ENCODE measurements at regions not wholly inside any gene's neighbourhood (a gene's known extent, or its start where the extent isn't known, plus 50 kb on each side); places are given as distances from the start of the nearest gene placed in this dataset.
"Not testable (repeated sequence)": the region's sequence is repeated elsewhere in the genome, so short reads cannot be mapped to it uniquely, and the experiment has no call there.

- not testable (repeated sequence) for DNase-seq
Measured at GRCh38 chr6:71007298-71007697, 50.4 kb upstream of the B3GAT2 start.

DNA sequence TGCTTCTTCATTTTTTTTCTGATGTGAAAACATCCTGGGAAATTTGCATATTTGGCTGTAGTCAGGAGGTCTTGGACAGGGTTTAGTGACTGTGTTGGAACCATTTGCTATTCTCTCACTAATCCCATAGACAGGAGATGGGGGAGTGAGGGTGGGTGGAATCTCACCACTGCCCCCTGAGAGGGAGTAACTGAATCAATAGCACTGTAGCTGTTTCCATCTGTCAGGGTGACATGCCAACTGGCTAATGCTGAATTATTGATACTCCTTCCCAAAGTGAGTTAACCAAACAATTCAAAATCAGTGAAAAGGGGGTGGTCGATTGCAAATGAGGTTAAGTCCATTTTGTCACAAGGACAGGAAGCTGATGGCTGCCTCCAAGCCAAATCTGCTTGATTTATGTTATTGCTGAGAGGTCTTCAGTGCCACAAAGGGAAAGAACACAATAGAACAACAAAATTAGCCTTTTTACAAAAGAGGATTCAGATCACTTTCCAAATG lies 55.1 kb upstream of the B3GAT2 start:
- DNase-seq, result no peak

- peak in 7 of 56 donors; percentile 8 to 36 (median 14) for DNase-seq
Measured at GRCh38 chr6:71012866-71013469, 56.1 kb upstream of the B3GAT2 start.

DNA sequence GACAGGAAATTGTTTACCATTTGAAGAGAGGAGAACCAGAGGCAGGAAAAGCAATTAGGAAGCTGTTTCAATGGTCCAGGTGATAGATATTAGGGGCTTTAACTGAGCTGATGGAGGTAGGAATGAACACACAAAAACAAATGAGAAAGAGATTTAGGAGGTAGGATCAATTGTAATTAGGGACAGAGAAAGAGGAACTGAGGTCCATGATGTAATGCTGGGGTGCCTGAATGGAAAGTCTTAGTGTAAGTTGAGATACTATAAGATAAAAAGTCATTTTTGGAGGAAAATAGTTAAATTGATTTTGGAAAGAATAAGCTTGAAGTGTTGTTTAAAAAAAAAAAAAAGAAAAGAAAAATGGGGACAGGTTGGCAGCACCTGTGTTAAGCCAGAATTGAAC lies 58.5 kb upstream of the B3GAT2 start:
- DNase-seq, result no peak

DNA sequence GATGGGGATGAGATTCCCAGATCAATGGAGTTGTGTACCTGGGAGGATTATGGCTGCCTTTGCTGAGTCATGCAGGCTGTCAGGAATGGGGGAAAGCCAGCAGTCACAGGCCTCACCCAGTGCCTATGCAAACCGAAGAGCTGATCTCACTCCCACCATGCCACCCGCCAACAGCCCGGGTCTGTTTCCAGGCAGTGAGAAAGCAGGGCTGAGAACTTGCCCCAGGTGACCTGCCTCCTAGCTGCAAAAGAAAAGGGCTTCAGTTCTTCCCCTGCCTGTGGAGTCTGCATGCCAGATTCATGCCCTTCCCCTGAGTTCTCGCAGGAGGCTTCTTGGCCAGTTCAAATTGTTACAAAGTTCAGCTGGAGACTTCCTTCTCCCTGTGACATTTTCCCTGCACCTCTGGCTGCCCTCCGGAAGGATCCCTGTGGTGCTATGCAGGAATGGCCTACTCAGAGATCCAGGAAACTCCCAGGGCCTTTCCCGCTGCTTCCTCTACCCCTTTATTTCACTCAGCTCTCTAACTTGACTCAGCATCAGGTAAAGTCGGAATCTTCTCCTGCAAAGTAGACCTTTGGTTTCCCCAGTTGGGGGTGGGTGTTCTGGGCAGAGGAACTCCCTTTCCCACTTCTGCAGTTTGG lies 71.5 kb upstream of the B3GAT2 start:
- DNase-seq, result peak in 19 of 56 donors; percentile 10 to 75 (median 40)

DNA sequence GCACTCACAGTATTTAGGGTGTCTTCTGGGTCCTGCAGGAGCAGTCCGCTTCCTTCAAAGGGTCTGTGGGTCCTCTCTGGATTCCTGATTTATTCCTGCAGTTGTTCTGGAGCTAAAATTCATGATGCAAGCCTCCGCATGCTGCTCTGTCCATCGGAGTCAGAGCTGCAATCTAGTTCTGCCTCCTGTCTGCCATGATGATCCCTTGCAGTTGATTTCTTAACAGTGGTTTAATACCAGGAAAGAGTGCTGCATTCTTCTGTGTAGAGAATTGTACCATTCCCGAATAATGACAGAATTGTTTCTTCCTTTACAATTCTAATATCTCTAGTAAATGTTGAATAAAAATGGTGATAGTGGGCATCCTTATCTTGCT lies 72.0 kb upstream of the B3GAT2 start:
- DNase-seq, result no peak

DNA sequence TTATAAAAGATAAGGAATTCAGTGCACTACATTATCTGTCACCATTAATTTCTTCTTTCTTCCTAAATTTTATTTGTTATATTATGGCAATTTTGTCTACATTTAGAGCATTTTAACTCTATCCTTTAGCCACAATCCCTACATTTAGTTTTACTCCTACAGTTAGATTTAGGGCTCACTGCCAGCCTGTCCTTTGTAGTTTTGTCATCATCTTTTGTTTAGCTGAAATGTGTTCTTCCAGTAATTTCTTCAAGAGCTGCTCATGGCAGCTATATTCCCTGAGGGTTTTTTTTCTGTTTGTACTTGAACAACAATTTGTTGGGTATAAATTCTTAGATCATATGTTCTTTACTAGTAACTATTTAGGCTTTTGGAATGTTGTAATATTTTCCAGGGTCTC lies 72.7 kb upstream of the B3GAT2 start:
- no peak for DNase-seq

- no peak for DNase-seq
Measured at GRCh38 chr6:71031912-71032311, 75.1 kb upstream of the B3GAT2 start.

DNA sequence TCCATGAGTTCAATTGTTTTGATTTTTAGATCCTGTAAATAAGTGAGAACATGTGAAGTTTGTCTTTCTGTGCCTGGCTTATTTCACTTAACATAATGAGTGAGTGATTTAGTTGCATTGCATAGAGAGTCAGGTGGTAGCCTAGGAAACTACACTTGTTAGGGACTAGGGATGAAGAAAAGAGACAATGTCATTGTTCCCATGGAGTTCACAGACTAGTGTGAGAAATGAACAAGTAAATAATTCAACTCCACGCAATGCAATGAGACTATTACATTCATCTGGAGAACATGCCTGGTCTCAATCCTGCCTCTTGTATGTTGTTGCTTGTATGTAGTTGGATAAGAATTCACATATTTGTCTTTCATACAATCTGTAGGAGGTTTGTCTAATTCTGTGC lies 76.3 kb upstream of the B3GAT2 start:
- DNase-seq, result no peak

DNA sequence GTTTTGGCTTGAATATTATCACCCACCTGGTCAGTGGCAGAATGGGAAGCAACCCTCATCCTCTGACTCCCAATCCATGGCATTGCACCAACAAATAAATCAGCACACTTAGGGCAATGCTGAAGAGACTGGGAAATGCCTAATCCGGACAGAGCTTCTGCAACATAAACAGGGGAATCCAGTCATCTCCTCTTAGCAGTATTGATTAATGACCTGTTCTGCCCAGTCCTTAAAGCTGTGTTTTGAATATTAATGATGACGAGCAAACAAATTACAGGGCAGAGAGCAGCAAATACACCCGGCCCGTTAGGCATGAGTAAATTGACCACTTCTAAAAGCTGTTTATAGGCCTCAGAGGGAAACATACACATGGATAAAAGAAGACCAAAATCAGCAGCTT lies 77.0 kb upstream of the B3GAT2 start:
- DNase-seq, result no peak

DNA sequence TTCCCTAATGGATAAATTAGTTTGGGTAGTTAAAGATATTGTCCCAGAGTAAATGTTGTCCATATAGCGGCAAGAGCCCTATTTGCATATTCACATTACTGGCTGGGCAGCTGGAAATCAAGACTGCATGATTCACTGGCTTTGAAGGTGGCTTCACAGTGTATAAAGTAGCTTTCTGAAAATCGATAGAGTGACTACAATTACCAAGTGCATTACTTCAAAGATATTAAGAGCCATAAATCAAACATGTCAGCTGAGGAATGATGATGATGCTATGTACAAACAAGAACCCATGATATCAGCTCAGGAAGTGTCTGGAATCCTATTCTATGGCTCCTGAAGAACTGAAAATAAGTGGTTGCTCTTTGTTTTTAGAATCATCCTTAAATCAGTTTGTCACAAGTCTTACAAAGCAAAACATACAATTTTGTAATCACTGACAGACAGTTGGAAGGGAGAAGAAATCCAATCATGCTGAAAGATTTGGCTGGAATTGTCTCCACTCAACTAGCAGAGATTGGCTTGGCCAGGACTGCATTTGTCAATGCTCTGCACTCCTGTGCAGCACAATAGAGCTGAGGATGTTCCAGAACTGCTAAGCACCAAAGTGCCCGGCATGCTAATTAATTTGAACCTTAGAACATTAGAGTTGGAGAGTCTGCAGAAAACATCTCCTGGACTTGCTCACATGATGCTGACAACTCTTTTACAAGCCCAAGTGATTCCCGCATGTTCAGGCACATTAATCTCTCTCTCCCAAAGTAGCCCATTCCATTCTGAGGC lies 77.9 kb upstream of the B3GAT2 start:
- peak in 4 of 56 donors; percentile 21 to 38 (median 26) for DNase-seq

GRCh38 chr6:71035871-71036270 lies 79.0 kb upstream of the B3GAT2 start:
- DNase-seq, result no peak

DNA sequence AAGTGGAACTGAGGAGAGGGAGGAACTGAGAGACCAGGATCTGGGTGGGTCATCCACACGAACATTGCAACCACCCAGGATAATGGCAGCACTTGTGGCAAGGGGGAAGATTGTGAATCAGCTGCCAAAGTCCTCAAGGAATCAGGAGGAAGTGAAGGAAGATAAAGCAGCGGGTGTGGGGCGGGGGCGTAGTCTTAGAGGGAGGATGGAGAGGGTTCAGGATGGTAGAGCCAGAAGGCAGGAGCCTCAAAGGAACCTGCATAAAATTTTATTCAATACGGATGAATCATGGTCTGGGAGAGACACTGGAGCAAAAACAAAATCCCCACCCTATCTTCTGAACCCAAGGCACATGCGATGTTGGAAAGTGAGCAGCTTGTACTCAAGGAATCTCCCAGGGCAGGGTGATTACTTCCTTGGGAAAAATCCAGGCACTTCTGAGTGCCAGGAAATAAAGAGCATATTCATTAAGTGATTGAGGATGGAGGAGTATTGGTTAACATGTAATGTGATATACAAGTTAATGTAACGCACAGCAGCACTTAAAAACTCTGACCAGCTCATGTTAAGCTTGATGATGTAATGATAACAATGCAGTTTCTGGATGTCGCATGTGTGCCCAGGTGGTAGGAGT lies 82.0 kb upstream of the B3GAT2 start:
- no peak for DNase-seq

- no peak for DNase-seq
Measured at GRCh38 chr6:71040043-71040442, 83.2 kb upstream of the B3GAT2 start.

DNA sequence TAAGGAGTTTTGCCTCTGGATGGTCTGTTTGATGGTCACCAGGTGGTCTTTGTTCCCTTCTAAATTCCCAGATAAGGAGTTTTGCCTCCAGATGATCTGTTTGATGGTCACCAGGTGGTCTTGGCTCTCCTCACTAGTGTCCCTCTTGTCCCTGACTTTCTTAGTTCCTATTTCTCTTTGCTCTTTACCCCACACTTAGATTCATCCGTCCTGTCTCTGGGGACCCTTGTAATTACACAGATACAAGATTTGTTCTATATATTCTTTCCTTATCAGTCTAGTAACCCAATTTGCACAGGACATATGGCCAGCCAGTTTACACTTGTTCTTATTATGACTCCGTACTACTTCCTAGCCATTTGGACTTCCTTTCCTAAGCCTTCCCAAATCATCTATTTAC lies 84.0 kb upstream of the B3GAT2 start:
- no peak for DNase-seq

DNA sequence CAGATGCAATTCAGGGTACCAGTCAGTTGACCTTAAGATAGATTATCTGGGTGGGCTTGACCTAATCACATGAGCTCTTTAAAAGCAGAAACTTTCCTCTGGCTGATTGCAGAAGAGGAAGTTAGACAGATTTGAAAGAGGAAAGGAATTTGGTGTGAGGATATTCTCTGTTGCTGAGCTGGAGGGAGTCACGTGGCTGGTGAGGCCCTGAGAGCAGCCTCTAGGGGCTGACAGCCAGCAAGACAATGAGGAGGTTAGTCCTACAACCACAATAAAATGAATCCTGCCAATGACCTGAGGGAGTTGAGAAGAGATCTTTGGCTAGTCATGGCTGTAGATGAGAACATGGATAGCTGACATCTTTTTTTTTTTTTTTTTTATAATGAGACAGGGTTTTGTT lies 87.0 kb upstream of the B3GAT2 start:
- DNase-seq, result no peak

- DNase-seq, result no peak
Measured at GRCh38 chr6:71044753-71045152, 87.9 kb upstream of the B3GAT2 start.

DNA sequence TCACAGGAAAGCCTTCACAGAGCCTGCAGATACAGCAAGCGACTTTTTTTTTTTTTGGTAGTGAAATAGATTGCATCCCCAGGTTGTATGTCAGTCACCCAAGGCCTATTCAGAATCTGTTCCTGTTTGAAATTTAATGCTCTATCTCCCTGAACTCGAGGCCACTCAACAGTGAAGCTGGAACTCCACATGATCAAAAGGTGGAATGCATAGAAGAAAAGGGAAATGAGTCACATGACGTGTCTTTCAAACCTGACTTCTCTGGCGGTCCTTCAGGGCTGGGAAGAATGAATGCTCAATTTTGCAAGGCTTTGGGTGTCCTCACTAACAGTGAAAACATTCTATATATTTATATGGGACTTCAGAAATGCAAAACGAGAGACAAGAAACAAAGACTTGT lies 88.4 kb upstream of the B3GAT2 start:
- no peak for DNase-seq

GRCh38 chr6:71047417-71047816 lies 90.6 kb upstream of the B3GAT2 start:
- no peak for DNase-seq

GRCh38 chr6:71048320-71049164 lies 91.7 kb upstream of the B3GAT2 start:
- DNase-seq, result no peak

GRCh38 chr6:71049198-71049770 lies 92.4 kb upstream of the B3GAT2 start:
- DNase-seq, result no peak

Measured in nucleus accumbens (tissue), 56 donors.